Omental fat pad (tissue), 3 donors: ENCODE measurements at regions not wholly inside any gene's neighbourhood (a gene's known extent, or its start where the extent isn't known, plus 50 kb on each side); places are given as distances from the start of the nearest gene placed in this dataset.

ENCODE experiments used
- ATAC-seq: fragments of 150-250 bp; one replicate; pipeline ENCODE4 v1.9.1; 2016; ENCODE audit warnings: mild to moderate bottlenecking, moderate library complexity; ENCODE audit not compliant: low FRiP score
- DNase-seq: peaks from one replicate; pipeline ENCODE4 v3.0.0-alpha.2; 2019; ENCODE audit warnings: low spot score
- CTCF ChIP-seq, 3 donors: fragments of 450-650 bp; IDR thresholded peaks; one replicate each; pipeline ENCODE4 v1.5.1; 2016 to 2017; ENCODE audit warnings: antibody characterized with exemption in 3 of 3, mild to moderate bottlenecking in 3 of 3, moderate library complexity in 2 of 3

DNA sequence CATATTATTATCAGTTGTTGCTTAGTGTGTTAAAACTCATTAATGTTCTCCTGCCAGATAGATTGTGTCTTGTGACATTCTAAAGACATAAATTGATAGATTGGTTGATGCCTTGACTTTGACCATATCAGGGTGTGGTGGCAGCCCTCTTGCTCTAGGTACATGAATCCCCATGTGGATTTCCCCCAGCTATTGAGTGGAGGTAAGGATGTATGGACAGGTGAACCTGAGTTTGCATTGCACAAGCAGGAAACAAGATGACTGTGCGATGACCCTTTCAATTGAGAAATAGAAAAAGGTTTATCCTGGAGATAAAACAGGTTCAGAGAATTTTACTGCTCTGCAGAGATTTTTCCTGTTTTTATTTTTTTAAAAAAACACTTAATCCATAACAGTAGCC is 619.2 kb downstream of the SPRY1 start:
- no peak for ATAC-seq
- TF ChIP-seq CTCF (IDR thresholded peaks at IDR 0.05) = no peak

GRCh38 chr4:124017185-124017785 is 620.7 kb downstream of the SPRY1 start:
- DNase-seq (no peak), ATAC-seq (no peak)
- no peak for TF ChIP-seq CTCF (IDR thresholded peaks at IDR 0.05)

More for the DNA sequence above, 619.2 kb downstream of the SPRY1 start:
- no peak for DNase-seq

DNA sequence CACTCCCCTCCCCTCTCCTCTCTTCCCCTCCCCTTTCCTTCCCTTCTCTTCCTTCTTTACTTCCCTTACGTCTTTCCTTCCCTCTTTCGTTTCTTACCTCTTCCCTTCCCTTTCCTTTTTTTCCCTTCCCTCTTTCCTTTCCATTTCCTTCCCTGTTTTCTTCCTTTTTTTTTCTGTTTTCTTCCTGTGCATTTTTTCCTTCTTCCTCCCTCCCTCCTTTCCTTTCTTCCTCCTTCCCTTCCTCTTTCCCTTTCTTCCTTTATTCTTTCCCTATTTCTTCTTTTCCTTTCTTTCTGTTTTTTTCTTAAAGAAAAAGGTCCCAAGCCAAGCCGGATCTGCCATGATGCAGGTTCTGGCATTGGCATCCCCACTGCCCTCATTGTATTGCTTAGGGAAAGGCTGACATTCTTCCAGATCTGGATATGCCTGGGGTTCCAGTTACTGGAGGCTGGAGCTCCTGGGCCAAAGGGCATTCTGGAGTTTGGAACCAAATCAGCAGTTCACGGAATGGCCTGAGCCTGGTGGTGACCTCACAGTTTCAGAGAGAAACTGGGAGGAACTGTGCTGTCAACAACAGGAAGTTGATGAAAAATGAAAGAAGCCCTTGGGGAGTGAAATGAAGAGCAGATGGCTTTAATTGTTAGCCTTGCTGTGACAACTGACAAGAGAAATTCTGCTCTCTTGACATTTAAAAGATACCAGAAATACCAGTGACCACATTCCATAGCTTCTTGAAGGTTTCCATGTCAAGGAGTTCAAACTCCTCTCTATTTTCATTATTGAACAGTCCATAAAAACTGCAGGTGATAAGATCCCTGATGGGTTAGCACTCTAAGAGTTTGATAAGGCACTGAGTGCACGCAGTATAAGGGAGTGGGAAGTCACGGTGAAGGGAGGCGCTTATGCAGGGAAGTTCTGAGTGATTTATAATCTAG is 622.1 kb downstream of the SPRY1 start:
- DNase-seq (no peak), ATAC-seq (peak; percentile 90)
- no peak for TF ChIP-seq CTCF (IDR thresholded peaks at IDR 0.05)

DNA sequence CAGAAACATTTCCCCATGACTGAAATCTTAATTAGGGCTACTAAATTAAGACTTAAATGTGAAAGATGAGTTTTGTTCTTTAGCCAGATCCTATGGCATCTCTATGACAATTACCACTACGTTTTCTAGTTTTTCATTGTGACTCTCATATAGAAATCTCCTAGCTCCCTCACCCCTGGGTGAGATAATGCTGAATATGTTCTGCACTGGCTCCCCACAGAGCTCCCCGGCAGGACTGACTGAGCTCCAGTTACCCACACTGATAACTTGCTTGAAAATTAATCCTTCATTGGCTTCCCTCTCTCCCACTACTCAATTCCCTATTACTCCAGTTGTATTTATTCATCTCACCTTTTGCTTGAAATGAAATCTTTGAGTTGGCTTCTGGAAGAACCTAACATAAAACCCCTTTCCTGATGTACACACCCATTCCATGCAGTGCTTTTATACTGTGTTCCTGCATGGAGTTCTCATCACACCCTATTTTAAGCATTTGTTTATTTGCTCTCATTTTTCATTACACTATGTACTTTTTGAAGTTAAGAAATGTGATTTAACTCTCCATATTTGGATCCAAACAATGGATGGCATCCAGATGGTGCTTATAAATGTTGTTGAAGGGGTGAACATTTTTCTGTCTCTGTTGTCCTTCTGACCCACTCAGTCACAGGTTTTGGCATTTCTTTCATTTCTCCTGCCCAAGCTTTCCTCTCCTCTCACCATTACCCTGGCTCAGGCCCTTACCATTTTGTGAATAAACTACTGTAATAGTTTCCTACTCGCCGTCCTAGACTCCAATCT is 623.4 kb downstream of the SPRY1 start:
- ATAC-seq (peak; percentile 34), DNase-seq (no peak)
- TF ChIP-seq CTCF (IDR thresholded peaks at IDR 0.05) = no peak

DNA sequence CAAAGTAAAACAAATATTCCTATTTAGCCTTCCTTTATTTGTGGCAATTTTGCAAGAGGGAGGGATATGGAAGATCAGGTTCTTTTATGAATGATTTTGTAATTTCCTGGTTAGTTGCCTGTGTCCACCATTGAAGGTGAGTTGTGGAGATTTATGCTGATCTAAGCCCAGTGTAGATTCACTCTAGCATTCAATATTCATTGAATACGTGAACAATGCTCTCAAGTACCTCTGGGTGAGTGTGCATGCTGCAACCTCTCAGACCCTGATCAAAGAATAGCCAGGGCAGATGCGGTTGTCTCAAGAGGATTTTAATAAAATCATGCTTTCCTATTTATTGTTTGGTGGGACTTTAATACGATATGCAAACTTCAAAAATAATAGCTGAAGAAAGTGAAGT is 628.4 kb downstream of the SPRY1 start:
- TF ChIP-seq CTCF (IDR thresholded peaks at IDR 0.05) = no peak
- DNase-seq (no peak), ATAC-seq (no peak)

- ATAC-seq (no peak), DNase-seq (no peak)
- TF ChIP-seq CTCF (IDR thresholded peaks at IDR 0.05) = no peak
Measured at GRCh38 chr4:124025428-124025827, 628.8 kb downstream of the SPRY1 start.
